IMR-90 (cell line): ENCODE measurements at regions not wholly inside any gene's neighbourhood (a gene's known extent, or its start where the extent isn't known, plus 50 kb on each side); places are given as distances from the start of the nearest gene placed in this dataset.

Source experiments
- ATAC-seq: fragments of 200-7000 bp; cut with Tn5 transposase; 2 replicates; pipeline ENCODE4 v1.9.1; 2020; ENCODE audit warnings: low read depth, mild to moderate bottlenecking, moderate library complexity
- BruUV-seq: library from RNA; stranded (reverse); fragments of 400-500 nt; replicated peaks from 2 replicates; lab custom pipeline; 2021; lab: Mats Ljungman, UMichigan
- CTCF ChIA-PET: fragments of 300-600 bp; formaldehyde crosslinking; extraction: SDS; loops from one replicate; lab custom pipeline; 2021; ENCODE audit warnings: antibody characterized with exemption; lab: Yijun Ruan, JAX
- POLR2A ChIA-PET: fragments of 300-600 bp; sonication (Branson Sonifier 250); formaldehyde crosslinking; loops from one replicate; lab custom pipeline; 2022; ENCODE audit warnings: antibody characterized with exemption; ENCODE audit not compliant: unreplicated experiment; lab: Charles Lee
- DNase-seq: peaks from one replicate; pipeline ENCODE4 v3.0.0; 2013
- H2AFZ ChIP-seq: replicated peaks from 2 replicates; pipeline ENCODE3; 2013; ENCODE audit warnings: low read length, mild to moderate bottlenecking; ENCODE audit not compliant: poor library complexity
- H2AK5ac ChIP-seq: 2 replicates; pipeline ENCODE4 v1.6.1; 2013; ENCODE audit warnings: low read depth, low read length, inconsistent platforms
- H2AK9ac ChIP-seq: replicated peaks from 2 replicates; pipeline ENCODE3; 2013; ENCODE audit warnings: mild to moderate bottlenecking, low read depth, low read length, moderate library complexity; ENCODE audit not compliant: poor library complexity
- H2BK120ac ChIP-seq: 2 replicates; pipeline ENCODE4 v1.6.1; 2013; ENCODE audit warnings: low read depth, low read length, inconsistent platforms
- H2BK15ac ChIP-seq: 3 replicates; pipeline ENCODE4 v1.6.1; 2013; ENCODE audit warnings: low read depth, low read length, inconsistent platforms
- H2BK20ac ChIP-seq: 2 replicates; pipeline ENCODE4 v1.6.1; 2013; ENCODE audit warnings: low read depth, mild to moderate bottlenecking, inconsistent platforms, low read length, moderate library complexity
- H2BK5ac ChIP-seq: 2 replicates; pipeline ENCODE4 v1.6.1; 2013; ENCODE audit warnings: mild to moderate bottlenecking, low read depth, low read length, inconsistent platforms; ENCODE audit not compliant: poor library complexity, severe bottlenecking
- H3K14ac ChIP-seq: replicated peaks from 2 replicates; pipeline ENCODE4 v1.6.1; 2013; ENCODE audit warnings: low read depth, low read length, inconsistent platforms
- H3K18ac ChIP-seq: 2 replicates; pipeline ENCODE4 v1.6.1; 2013; ENCODE audit warnings: low read depth, low read length, control low read depth
- H3K23ac ChIP-seq: 2 replicates; pipeline ENCODE4 v1.6.1; 2013; ENCODE audit warnings: low read depth, low read length, inconsistent platforms
- H3K27ac ChIP-seq: 2 replicates; pipeline ENCODE4 v1.5.1; 2013; ENCODE audit warnings: mild to moderate bottlenecking, control low read depth, low read length; ENCODE audit not compliant: insufficient read depth
- H3K27me3 ChIP-seq: 2 replicates; pipeline ENCODE4 v1.6.1; 2013; ENCODE audit warnings: low read length; ENCODE audit not compliant: control insufficient read depth, insufficient read depth
- H3K36me3 ChIP-seq: 2 replicates; pipeline ENCODE4 v1.6.1; 2013; ENCODE audit warnings: low read length, mixed read lengths; ENCODE audit not compliant: control insufficient read depth, insufficient read depth
- H3K4ac ChIP-seq: 2 replicates; pipeline ENCODE4 v1.6.1; 2013; ENCODE audit warnings: low read depth, low read length, inconsistent platforms
- H3K4me1 ChIP-seq: 2 replicates; pipeline ENCODE4 v1.6.1; 2013; ENCODE audit warnings: low read length, mixed read lengths; ENCODE audit not compliant: control insufficient read depth, insufficient read depth
- H3K4me2 ChIP-seq: 2 replicates; pipeline ENCODE4 v1.6.1; 2013; ENCODE audit warnings: low read depth, mild to moderate bottlenecking, control low read depth, low read length, moderate library complexity
- H3K4me3 ChIP-seq: 2 replicates; pipeline ENCODE4 v1.5.1; 2013; ENCODE audit warnings: low read depth, mild to moderate bottlenecking, control low read depth, low read length, moderate library complexity; ENCODE audit not compliant: insufficient read depth
- H3K56ac ChIP-seq: 2 replicates; pipeline ENCODE4 v1.6.1; 2013; ENCODE audit warnings: low read length, inconsistent platforms; ENCODE audit not compliant: insufficient read depth; ENCODE audit errors: extremely low read depth
- H3K79me1 ChIP-seq, 2 experiments: 2 replicates each; pipeline ENCODE4 v1.6.1; 2013; ENCODE audit warnings: low read length in 2 of 2, inconsistent platforms in 1 of 2, low read depth in 1 of 2
- H3K9ac ChIP-seq: 2 replicates; pipeline ENCODE4 v1.6.1; 2013; ENCODE audit warnings: low read depth, low read length, control low read depth
- H3K9me1 ChIP-seq: 2 replicates; pipeline ENCODE4 v1.6.1; 2013; ENCODE audit warnings: low read length, inconsistent platforms; ENCODE audit not compliant: insufficient read depth
- H3K9me3 ChIP-seq: 2 replicates; pipeline ENCODE4 v1.6.1; 2013; ENCODE audit warnings: low read length; ENCODE audit not compliant: control insufficient read depth, insufficient read depth
- H4K20me1 ChIP-seq: 2 replicates; pipeline ENCODE4 v1.6.1; 2013; ENCODE audit warnings: low read length, inconsistent platforms; ENCODE audit not compliant: insufficient read depth
- H4K5ac ChIP-seq: 2 replicates; pipeline ENCODE4 v1.6.1; 2013; ENCODE audit warnings: mild to moderate bottlenecking, low read depth, low read length, control low read depth
- H4K8ac ChIP-seq, 2 experiments: 2 replicates each; pipeline ENCODE4 v1.6.1; 2013; ENCODE audit warnings: low read depth in 2 of 2, low read length in 2 of 2, control low read depth in 1 of 2, inconsistent platforms in 1 of 2
- H4K91ac ChIP-seq: 2 replicates; pipeline ENCODE4 v1.6.1; 2013; ENCODE audit warnings: low read depth, low read length, inconsistent platforms; ENCODE audit not compliant: insufficient read depth
- BHLHE40 ChIP-seq: fragments of 150-350 bp; IDR thresholded peaks from 2 replicates; pipeline ENCODE4 v1.6.1; 2016; ENCODE audit warnings: mild to moderate bottlenecking, low read depth, low read length
- CHD1 ChIP-seq: IDR thresholded peaks from 2 replicates; pipeline ENCODE4 v1.6.1; 2012; ENCODE audit warnings: low read depth, low read length, improper control_type of control experiment
- ELK1 ChIP-seq: fragments of 150-350 bp; IDR thresholded peaks from 2 replicates; pipeline ENCODE4 v1.6.1; 2016; ENCODE audit warnings: low read depth, mild to moderate bottlenecking, low read length, moderate library complexity, borderline replicate concordance
- FOS ChIP-seq: fragments of 150-350 bp; IDR thresholded peaks from 2 replicates; pipeline ENCODE4 v1.6.1; 2016; ENCODE audit warnings: low read depth, low read length
- MAFK ChIP-seq: IDR thresholded peaks from 2 replicates; pipeline ENCODE4 v1.6.1; 2012; ENCODE audit warnings: low read depth, low read length, improper control_type of control experiment
- POLR2A ChIP-seq: IDR thresholded peaks from 2 replicates; pipeline ENCODE4 v1.6.1; 2012; ENCODE audit warnings: mild to moderate bottlenecking, low read depth, low read length
- RAD21 ChIP-seq: IDR thresholded peaks from 2 replicates; pipeline ENCODE4 v1.6.1; 2012; ENCODE audit warnings: low read length, improper control_type of control experiment
- WGBS, 2 experiments: methylation state at CpG; one replicate each; pipeline versions ENCODE4 v1.1.5 to v1.1.7; 2013; ENCODE audit warnings: missing lambda C conversion rate in 2 of 2; ENCODE audit not compliant: insufficient read length in 1 of 2; ENCODE audit errors: extremely low coverage in 2 of 2; 5-methylcytosine and 5-hydroxymethylcytosine counted together
- dilution Hi-C: fragments of 300-500 bp; cut with HindIII; formaldehyde crosslinking; loops from one replicate; pipeline ENCODE4 v1.14.3; 2018; ENCODE audit warnings: low sequenced_read_pairs; ENCODE audit not compliant: unreplicated experiment
- in situ Hi-C: fragments of 300-500 bp; cut with MboI; formaldehyde crosslinking; loops from 3 replicates; pipeline ENCODE4 v1.14.3; 2019; ENCODE audit warnings: low sequenced_read_pairs, inconsistent platforms, mixed read lengths
- intact Hi-C: fragments of 100-400 bp; cut with micrococcal nuclease; formaldehyde crosslinking; loops from 2 replicates; pipeline ENCODE4 v1.10.0; 2022

- Histone ChIP-seq H2AK9ac (no peak overlapping the region), H3K79me1 (no peaks in the 10 kb centered on the region), H3K27ac (no peak overlapping the region), H3K9ac (no peak overlapping the region), H3K14ac (no peak overlapping the region), H4K91ac (no peak overlapping the region), H4K8ac (no peak overlapping the region), H3K23ac (no peak overlapping the region), H3K9me1 (no peaks in the 10 kb centered on the region), H2BK120ac (no peak overlapping the region), H3K56ac (no peak overlapping the region), H4K5ac (no peak overlapping the region), H3K27me3 (no peaks in the 10 kb centered on the region), H3K18ac (no peak overlapping the region), H3K9me3 (peaks cover 25% of the 10 kb centered on the region), H2BK5ac (no peak overlapping the region), H2BK20ac (no peak overlapping the region), H3K4me3 (no peak overlapping the region), H3K4me1 (no peaks in the 10 kb centered on the region), H2AK5ac (no peak overlapping the region), H3K4ac (no peak overlapping the region), H3K4me2 (no peak overlapping the region), H2AFZ (no peak overlapping the region), H4K20me1 (no peaks in the 10 kb centered on the region), H2BK15ac (no peak overlapping the region), H3K36me3 (no peaks in the 10 kb centered on the region)
- POLR2A ChIA-PET, result no interaction called here
- CTCF ChIA-PET, result no interaction called here
- no TSS peak for BruUV-seq
- in situ Hi-C loops, result no loop called here
- TF ChIP-seq RAD21 (no peak), MAFK (no peak), POLR2A (no peak), CHD1 (no peak), ELK1 (no peak), FOS (no peak), BHLHE40 (no peak)
- dilution Hi-C loops, result no loop called here
- 22% methylated on average over 1 of the region's 3 CpGs; no CpG with 5 or more reads in 1 of the 2 experiments for WGBS, 2 experiments
- no peak for ATAC-seq
- intact Hi-C loops, result no loop called here
- no peak for DNase-seq
These were observed 121.8 kb downstream of the ZNF675 start for GRCh38 chr19:23565256-23565655.
